ENCODE measurements at regions not wholly inside any gene's neighbourhood (a gene's known extent, or its start where the extent isn't known, plus 50 kb on each side); places are given as distances from the start of the nearest gene placed in this dataset.

- intact Hi-C loops (cut with DNase I) = no loop called here
- no peak overlapping the region for H3K27ac ChIP-seq
Measured at GRCh38 chr22:27501191-27501936, 300.2 kb downstream of the MN1 start.

GRCh38 chr22:27502327-27502726, 299.2 kb downstream of the MN1 start:
- no peaks in the 10 kb centered on the region for H3K36me3 ChIP-seq
- intact Hi-C loops (cut with DNase I) = no loop called here
- DNase-seq (no peak), ATAC-seq (no peak)
- H3K4me1 ChIP-seq = no peaks in the 10 kb centered on the region
- TF ChIP-seq CTCF (IDR thresholded peaks at IDR 0.05) = no peak
- no peak overlapping the region for H3K4me3 ChIP-seq
- no peak overlapping the region for H3K27ac ChIP-seq
- no peaks in the 10 kb centered on the region for H3K27me3 ChIP-seq
- H3K9me3 ChIP-seq = no peaks in the 10 kb centered on the region

More at GRCh38 chr22:27501191-27501936, 300.2 kb downstream of the MN1 start:
- no peaks in the 10 kb centered on the region for H3K9me3 ChIP-seq
- no peak for ATAC-seq
- H3K4me3 ChIP-seq = no peak overlapping the region
- H3K36me3 ChIP-seq = no peaks in the 10 kb centered on the region
- H3K27me3 ChIP-seq = no peaks in the 10 kb centered on the region
- TF ChIP-seq CTCF (IDR thresholded peaks at IDR 0.05) = no peak
- H3K4me1 ChIP-seq = no peaks in the 10 kb centered on the region
- no peak for DNase-seq

GRCh38 chr22:27504360-27505253, 296.9 kb downstream of the MN1 start:
- no peaks in the 10 kb centered on the region for H3K9me3 ChIP-seq
- ATAC-seq (no peak), DNase-seq (no peak)
- no peaks in the 10 kb centered on the region for H3K4me1 ChIP-seq
- H3K36me3 ChIP-seq = no peaks in the 10 kb centered on the region
- no peak overlapping the region for H3K27ac ChIP-seq
- TF ChIP-seq CTCF (IDR thresholded peaks at IDR 0.05) = no peak
- intact Hi-C loops (cut with DNase I) = no loop called here
- H3K27me3 ChIP-seq = no peaks in the 10 kb centered on the region
- no peak overlapping the region for H3K4me3 ChIP-seq

GRCh38 chr22:27507111-27507611, 294.4 kb downstream of the MN1 start:
- DNase-seq (no peak), ATAC-seq (no peak)
- intact Hi-C loops (cut with DNase I) = no loop called here
- Histone ChIP-seq H3K9me3 (no peaks in the 10 kb centered on the region), H3K4me3 (no peak overlapping the region), H3K27me3 (no peaks in the 10 kb centered on the region), H3K27ac (no peak overlapping the region), H3K4me1 (peaks cover 3% of the 10 kb centered on the region), H3K36me3 (no peaks in the 10 kb centered on the region)
- no peak for TF ChIP-seq CTCF (IDR thresholded peaks at IDR 0.05)

GRCh38 chr22:27507935-27508526, 293.5 kb downstream of the MN1 start:
- DNase-seq (no peak), ATAC-seq (no peak)
- Histone ChIP-seq H3K9me3 (no peaks in the 10 kb centered on the region), H3K4me3 (no peak overlapping the region), H3K27me3 (no peaks in the 10 kb centered on the region), H3K36me3 (no peaks in the 10 kb centered on the region), H3K4me1 (peaks cover 4% of the 10 kb centered on the region), H3K27ac (no peak overlapping the region)
- no peak for TF ChIP-seq CTCF (IDR thresholded peaks at IDR 0.05)
- intact Hi-C loops (cut with DNase I) = no loop called here
